AG04449 (cell line): ENCODE measurements at regions not wholly inside any gene's neighbourhood (a gene's known extent, or its start where the extent isn't known, plus 50 kb on each side); places are given as distances from the start of the nearest gene placed in this dataset.
A peak's percentile ranks its signal among the peaks of the same experiment; 100 is the strongest.

Experiments
- CTCF ChIA-PET: fragments of 350-600 bp; formaldehyde crosslinking; extraction: SDS; loops from one replicate; lab custom pipeline; 2021; ENCODE audit warnings: antibody characterized with exemption; lab: Yijun Ruan, JAX
- POLR2A ChIA-PET: fragments of 400-600, 350-600 bp; formaldehyde crosslinking; extraction: SDS; loops from one replicate; lab custom pipeline; 2020; ENCODE audit warnings: antibody characterized with exemption, inconsistent platforms; lab: Yijun Ruan, JAX
- DNase-seq: peaks from one replicate; pipeline ENCODE4 v3.0.0-alpha.2; 2010; ENCODE audit warnings: low read depth, low spot score
- H3K4me3 ChIP-seq: 2 replicates; pipeline ENCODE4 v1.5.1; 2011; ENCODE audit warnings: low read depth, mild to moderate bottlenecking, control low read depth, low read length
- TF ChIP-seq, protein P1 (sequence below): IDR thresholded peaks from one replicate; pipeline ENCODE4 v1.5.1; 2011; ENCODE audit warnings: mild to moderate bottlenecking, moderate library complexity, low read length, control low read depth, inconsistent platforms; ENCODE audit not compliant: insufficient read depth; ENCODE audit errors: missing control alignments

DNA sequence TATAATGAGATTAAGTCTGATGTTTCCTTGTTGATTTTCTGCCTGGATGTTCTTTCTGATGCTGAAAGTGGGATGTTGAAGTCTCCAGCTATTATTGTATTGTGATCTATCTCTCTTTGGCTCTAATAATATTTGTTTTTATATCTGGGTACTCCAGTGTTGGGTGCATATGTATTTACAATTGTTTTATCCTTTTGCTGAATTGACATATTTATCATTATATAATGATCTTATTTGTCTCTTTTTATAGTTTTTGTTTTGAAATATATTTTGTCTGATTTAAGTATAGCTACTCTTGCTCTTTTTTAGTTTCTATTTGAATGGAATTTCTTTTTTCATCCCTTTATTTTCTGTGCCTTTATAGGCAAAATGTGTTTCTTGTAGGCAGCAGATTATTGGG, 522.2 kb upstream of the NEGR1 start:
- POLR2A ChIA-PET, result no interaction called here
- TF ChIP-seq, protein P1, sequence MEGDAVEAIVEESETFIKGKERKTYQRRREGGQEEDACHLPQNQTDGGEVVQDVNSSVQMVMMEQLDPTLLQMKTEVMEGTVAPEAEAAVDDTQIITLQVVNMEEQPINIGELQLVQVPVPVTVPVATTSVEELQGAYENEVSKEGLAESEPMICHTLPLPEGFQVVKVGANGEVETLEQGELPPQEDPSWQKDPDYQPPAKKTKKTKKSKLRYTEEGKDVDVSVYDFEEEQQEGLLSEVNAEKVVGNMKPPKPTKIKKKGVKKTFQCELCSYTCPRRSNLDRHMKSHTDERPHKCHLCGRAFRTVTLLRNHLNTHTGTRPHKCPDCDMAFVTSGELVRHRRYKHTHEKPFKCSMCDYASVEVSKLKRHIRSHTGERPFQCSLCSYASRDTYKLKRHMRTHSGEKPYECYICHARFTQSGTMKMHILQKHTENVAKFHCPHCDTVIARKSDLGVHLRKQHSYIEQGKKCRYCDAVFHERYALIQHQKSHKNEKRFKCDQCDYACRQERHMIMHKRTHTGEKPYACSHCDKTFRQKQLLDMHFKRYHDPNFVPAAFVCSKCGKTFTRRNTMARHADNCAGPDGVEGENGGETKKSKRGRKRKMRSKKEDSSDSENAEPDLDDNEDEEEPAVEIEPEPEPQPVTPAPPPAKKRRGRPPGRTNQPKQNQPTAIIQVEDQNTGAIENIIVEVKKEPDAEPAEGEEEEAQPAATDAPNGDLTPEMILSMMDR, result no peak
- CTCF ChIA-PET, result no interaction called here
- DNase-seq, result no peak
- no peak overlapping the region for H3K4me3 ChIP-seq

DNA sequence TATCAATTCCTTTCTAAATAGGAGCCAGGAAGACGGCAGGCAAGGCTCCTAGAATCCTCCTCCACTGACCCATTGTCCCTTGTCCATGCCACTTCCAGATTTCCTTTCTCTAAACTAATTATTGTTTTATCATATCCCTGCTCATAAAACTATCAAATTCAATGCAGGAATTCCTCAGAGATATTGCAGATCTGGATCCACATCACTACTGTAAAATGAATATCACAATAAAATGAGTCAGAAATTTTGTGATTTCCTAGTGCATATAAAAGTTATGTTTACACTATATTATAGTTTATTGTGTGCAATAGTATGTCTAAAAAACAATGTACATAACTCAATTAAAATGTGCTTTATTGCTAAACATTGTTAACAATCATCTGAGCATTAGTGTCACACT, 498.7 kb upstream of the NEGR1 start:
- ChIA-PET POLR2A (no interaction called here), CTCF (no interaction called here)
- TF ChIP-seq, protein P1, result no peak
- H3K4me3 ChIP-seq, result no peak overlapping the region
- no peak for DNase-seq

DNA sequence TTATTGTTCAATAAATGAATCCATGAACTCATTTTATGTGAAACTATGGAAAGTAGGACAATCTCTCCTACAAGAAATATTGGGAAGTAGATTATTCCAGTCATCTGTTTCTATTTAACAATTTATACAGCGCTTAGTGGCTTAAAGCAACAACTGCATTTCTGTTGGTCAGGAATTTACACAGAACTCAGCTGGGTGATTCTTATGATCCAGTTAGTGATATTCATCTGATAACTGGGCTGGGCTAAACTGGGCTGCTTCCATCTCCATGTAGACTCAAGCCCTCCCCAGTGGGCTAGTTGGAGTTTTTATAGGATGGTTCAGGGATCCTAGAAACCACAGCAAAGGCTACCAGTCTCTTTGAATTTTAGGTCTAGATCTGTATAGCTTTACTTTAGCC, 497.9 kb upstream of the NEGR1 start:
- POLR2A ChIA-PET, result no interaction called here
- no peak for DNase-seq
- TF ChIP-seq, protein P1, result no peak
- CTCF ChIA-PET, result no interaction called here
- H3K4me3 ChIP-seq, result no peak overlapping the region

DNA sequence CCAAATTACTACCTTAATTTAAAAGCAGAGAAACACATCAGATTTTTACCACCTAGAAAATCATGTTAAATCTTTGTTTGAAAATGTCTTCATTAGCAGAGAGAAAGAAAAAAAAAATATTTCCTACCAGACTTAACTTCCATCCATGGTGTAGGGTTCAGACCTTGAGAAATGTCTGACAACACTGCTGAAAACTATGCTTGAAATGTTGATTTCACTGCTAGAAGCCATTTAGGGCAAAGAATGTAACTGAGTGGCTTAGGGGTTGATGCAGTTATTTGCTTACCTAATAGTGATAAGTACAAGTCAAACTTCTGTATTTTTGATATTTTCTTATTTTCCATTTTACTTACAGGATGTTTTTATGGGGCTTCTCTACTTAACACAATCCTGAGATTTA, 495.6 kb upstream of the NEGR1 start:
- ChIA-PET POLR2A (no interaction called here), CTCF (no interaction called here)
- no peak overlapping the region for H3K4me3 ChIP-seq
- TF ChIP-seq, protein P1, result no peak
- DNase-seq, result peak; percentile 44

DNA sequence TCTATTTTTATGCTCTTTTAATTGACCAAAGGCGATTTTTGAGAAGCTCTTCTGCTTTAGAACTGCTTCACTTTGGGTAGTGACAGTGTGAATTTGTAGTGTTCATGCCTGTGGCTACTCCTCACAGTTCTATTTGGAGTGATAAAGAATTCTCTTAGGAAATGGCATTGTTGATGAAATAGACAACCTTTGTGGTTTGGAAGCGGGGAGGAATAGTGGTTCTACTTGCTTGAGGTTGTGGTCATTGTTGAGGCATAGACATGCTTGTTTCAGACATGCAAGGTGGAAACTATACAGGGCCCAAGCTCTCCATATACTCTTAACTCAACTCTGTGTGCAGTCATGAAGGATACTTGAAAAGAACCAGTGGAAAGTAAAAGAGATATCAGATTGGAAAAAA, 481.1 kb upstream of the NEGR1 start:
- no peak overlapping the region for H3K4me3 ChIP-seq
- TF ChIP-seq, protein P1, result no peak
- ChIA-PET CTCF (interaction anchor here (1.1 kb wide), 1 partner anchor 9 kb away, joined by 3 read pairs; no protein-coding TSS in a partner anchor), POLR2A (no interaction called here)
- DNase-seq, result no peak

DNA sequence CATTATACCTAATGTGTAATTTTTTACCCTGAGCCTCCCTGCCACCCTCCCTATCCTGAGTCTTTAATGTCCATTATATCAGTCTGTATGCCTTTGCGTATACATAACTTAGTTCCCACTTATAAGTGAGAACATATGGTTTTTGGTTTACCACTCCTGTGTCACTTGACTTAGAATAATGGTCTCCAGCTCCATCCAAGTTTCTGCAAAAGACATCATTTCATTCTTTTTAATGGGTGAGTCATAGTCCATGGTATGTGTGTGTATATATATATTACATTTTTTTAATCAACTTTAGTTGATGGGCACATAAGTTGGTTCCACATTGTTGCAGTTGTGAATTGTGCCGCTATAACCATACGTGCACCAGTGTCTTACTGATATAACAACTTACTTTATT, 477.1 kb upstream of the NEGR1 start:
- CTCF ChIA-PET, result no interaction called here
- H3K4me3 ChIP-seq, result no peak overlapping the region
- DNase-seq, result no peak
- TF ChIP-seq, protein P1, result no peak
- POLR2A ChIA-PET, result no interaction called here
